GM21367 (cell line): ENCODE measurements at regions not wholly inside any gene's neighbourhood (a gene's known extent, or its start where the extent isn't known, plus 50 kb on each side); places are given as distances from the start of the nearest gene placed in this dataset.

ENCODE experiments used
- ATAC-seq: cut with Tn5 transposase; IDR thresholded peaks from one replicate; pipeline ENCODE4 v1.9.1; 2021; ENCODE audit not compliant: unreplicated experiment

DNA sequence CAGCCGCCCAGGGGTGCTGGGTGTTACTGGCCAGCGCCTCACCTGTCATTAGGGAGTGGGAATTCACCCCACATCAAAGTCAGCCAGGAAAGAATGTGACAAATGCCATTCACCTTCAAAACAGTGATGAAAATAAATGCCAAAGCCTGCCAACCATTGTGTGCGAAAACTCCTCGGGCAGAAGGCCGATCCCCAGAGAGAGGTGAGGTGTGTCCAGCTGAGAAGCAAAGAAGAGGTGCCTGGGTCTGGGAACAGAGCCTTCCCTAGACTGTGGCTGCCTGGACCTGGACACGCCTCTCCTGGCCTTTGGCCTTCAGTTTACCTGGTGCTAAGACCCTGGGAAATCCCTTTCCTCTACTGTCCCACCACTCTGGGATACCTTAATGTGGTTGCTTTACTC, 142.7 kb downstream of the CYP26B1 start:
- ATAC-seq: no peak

- ATAC-seq: no peak
Measured at GRCh38 chr2:72004201-72004915, 143.3 kb downstream of the CYP26B1 start.

GRCh38 chr2:72003796-72004195, 143.9 kb downstream of the CYP26B1 start:
- ATAC-seq: no peak

GRCh38 chr2:72003124-72003523, 144.5 kb downstream of the CYP26B1 start:
- no peak for ATAC-seq

DNA sequence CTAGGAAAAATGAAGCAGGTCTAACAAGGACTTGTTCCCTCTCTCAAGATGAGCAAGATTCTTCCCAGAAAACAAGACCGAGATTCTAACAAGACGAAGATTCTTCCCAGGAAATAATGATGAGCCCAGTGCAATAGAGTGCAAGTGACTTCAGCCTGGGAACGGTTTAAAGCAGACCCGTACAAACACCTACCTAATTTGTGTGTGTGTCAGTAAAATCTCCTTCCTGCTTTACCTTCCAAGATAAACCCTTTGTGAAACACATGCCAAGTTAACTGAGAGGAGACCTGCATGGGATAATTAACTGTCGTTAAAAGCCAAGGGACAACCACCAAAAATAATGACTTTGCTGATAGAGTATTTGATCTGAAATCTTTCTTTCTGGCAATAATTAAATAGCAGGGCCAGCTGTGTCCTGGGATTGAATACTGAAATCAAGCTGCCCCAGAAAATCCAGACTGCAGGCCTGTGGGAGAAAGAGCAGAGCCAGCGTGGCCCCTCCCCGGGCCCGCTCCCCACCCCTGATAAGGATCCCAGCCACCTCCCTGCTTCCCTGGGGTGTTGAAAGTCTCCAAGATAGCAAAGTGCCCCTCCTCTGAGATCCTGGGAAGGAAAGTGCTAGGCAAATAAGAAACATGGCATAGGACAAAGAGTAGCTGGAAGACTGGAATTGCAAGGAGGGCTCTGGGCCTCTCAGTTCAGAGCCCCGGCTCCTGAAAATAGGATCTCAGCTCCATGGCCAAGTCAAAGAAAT, 145.5 kb downstream of the CYP26B1 start:
- no peak for ATAC-seq

- no peak for ATAC-seq
Measured at GRCh38 chr2:72000110-72000509, 147.6 kb downstream of the CYP26B1 start.

GRCh38 chr2:71999580-71999979, 148.1 kb downstream of the CYP26B1 start:
- ATAC-seq: no peak

DNA sequence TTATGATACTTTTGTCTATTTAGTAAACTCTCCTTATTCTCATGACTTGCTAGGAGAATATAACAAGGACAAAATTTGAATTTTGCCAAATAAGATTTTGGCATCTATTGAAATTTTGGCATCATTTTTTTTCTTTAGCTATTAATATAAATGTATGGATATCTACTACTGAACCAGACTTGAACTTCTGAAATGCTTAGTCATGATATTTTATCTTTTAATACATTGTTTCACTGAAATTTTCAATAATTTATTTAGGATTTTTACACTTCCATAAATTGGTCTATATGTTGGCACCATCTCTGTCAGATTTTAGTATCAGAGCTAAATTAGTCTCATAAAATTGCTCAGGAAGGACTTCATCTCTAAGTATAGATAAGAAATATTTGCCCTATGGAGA, 149.8 kb downstream of the CYP26B1 start:
- ATAC-seq: no peak

GRCh38 chr2:71995067-71995665, 152.5 kb downstream of the CYP26B1 start:
- ATAC-seq: no peak

DNA sequence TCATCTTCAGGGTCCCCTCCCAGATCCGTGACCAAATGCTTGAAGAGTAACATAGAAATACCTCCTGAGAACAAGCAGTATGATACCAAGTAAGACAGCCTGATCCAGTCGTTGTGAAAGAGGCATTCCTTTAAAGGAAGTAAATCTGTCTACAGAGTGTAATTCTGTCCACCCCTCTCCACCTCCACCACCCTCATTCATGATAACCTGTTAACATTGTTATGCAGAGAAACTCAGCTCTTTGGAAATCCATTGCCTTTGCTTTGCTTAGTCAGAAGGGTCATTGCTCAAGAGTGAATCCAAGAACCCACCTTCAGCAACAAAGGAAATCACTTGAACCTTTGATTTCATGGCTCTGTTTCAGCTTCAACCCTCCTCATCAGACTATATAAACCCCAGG, 155.6 kb downstream of the CYP26B1 start:
- no peak for ATAC-seq

- ATAC-seq: no peak
Measured at GRCh38 chr2:71991397-71991796, 156.3 kb downstream of the CYP26B1 start.

DNA sequence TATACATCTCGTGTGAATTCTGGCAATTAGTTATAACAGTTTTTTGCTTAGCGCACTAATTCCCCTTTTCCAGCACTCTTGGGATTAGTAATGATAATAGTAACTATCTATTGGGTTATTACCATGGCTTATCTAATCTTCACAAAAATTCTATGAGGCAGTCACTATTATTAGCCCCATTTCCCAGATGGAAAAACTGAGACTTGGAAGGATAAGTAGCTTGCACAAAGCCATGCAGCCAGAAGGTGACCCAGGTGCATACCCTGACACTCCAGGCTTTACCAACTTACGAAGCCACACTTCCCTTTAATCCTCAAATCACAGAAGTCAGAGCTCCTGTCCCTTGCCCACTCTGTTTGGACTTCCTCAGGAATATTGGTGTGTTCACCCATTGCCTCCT, 156.8 kb downstream of the CYP26B1 start:
- ATAC-seq: no peak

DNA sequence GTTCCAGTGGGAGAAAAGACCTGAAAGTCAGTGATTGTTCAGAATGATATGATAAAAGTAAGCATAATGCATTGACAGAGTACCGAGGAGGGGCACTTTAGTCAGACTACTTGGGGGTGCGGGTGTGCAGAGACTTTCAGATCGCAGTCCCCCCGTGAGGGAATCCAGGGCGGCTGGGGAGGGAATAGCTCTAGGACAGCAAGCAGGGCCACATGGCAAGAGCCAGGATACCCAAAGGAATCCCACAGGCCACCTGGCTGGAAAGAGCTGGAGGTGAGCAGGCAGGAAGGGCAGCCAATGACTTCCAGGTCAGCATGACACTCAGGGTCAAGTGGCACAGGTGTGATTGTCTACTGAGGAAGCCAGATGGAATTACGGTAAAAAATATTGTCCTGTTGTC, 157.5 kb downstream of the CYP26B1 start:
- ATAC-seq: no peak

DNA sequence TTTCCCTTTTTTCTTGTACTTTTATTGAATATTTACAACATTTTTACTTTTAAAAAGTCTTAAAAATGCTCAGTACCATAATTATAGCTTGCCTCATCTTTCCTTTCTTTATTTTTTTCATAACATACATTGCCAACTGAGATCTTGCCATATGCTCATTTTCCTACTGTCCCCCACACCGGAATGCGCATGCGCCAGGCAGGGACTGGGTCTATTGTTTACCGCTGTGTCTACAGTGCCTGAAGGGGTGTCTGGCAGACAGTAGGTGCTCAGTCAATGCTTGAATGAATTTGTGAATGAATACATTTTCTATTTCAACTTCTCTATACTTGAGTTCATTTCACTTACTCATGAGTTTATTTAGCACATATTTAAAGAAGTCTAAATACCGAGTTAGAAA, 158.0 kb downstream of the CYP26B1 start:
- no peak for ATAC-seq

GRCh38 chr2:71988170-71988569, 159.5 kb downstream of the CYP26B1 start:
- no peak for ATAC-seq

GRCh38 chr2:71976685-71977084, 171.0 kb downstream of the CYP26B1 start:
- no peak for ATAC-seq

- ATAC-seq: no peak
Measured at GRCh38 chr2:71974846-71975245, 172.8 kb downstream of the CYP26B1 start.

DNA sequence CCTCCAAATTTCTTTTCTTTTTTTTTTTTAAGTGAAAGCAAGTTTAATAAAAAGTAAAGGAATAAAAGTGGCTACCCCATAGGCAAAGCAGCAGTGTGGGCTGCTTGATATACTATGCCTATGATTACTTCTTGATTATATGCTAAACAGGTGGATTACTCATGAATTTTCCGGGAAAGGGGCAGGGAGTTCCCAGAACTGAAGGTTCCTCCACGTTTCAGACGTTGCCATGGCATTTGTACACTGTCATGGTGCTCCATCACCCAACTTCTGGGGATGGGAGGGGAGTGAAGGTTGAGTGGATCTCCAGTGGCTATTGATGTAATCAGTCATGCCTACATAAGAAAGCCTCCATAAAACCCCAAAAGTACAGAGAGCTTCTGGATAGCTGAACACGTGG, 176.2 kb downstream of the CYP26B1 start:
- no peak for ATAC-seq

- no peak for ATAC-seq
Measured at GRCh38 chr2:71965530-71965929, 182.1 kb downstream of the CYP26B1 start.

GRCh38 chr2:71962911-71963694, 184.6 kb downstream of the CYP26B1 start:
- no peak for ATAC-seq

DNA sequence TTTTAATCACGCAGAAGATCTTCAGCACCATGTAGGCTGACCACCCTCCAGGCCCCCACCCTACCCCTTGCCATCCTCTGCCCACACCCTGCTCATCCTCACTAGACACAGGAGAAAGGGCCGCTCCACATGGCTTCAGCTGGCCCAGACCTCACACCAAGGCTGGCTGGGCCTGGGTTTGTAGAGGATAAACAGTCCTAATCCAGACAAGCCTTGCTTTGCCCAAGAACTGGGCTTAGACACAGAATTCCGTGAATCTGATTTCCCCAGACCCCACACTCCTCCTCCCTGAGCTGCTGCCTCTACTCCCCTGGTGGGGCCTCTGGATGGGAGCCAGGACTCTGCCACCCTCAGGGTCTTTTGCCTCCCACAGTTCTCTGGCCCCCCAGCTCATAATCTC, 185.3 kb downstream of the CYP26B1 start:
- ATAC-seq: no peak
